ENCODE measurements at regions not wholly inside any gene's neighbourhood (a gene's known extent, or its start where the extent isn't known, plus 50 kb on each side); places are given as distances from the start of the nearest gene placed in this dataset.

DNA sequence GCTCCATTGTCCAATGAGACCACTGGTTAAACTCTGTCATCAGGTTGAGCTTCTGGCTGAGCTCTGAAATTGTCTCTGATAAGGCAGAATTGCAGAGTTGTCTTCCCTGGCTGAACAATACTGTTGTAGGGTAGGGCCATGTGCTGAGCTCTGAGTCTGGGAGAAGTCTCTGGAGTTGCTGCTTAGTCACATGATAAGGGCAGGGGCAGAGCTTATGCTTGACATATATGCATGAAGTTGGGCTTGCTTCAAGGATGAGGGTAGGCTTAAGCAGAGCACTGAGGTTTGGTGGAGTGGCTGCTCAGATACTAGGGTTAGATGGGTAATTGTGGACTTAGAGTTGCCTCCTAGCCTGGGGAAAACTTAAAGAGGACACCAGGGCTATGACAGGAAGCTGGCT is 946.3 kb upstream of the MIR17HG start:
- H3K27me3 ChIP-seq: no peaks in the 10 kb centered on the region
- H3K27ac ChIP-seq: no peak overlapping the region
- intact Hi-C loops (cut with DNase I): no loop called here
- TF ChIP-seq, protein P1, sequence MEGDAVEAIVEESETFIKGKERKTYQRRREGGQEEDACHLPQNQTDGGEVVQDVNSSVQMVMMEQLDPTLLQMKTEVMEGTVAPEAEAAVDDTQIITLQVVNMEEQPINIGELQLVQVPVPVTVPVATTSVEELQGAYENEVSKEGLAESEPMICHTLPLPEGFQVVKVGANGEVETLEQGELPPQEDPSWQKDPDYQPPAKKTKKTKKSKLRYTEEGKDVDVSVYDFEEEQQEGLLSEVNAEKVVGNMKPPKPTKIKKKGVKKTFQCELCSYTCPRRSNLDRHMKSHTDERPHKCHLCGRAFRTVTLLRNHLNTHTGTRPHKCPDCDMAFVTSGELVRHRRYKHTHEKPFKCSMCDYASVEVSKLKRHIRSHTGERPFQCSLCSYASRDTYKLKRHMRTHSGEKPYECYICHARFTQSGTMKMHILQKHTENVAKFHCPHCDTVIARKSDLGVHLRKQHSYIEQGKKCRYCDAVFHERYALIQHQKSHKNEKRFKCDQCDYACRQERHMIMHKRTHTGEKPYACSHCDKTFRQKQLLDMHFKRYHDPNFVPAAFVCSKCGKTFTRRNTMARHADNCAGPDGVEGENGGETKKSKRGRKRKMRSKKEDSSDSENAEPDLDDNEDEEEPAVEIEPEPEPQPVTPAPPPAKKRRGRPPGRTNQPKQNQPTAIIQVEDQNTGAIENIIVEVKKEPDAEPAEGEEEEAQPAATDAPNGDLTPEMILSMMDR (IDR thresholded peaks at IDR 0.05): no peak
- TF ChIP-seq POLR2A (IDR thresholded peaks at IDR 0.05): no peak
- DNase-seq: no peak
- no peaks in the 10 kb centered on the region for H3K36me3 ChIP-seq
- no peaks in the 10 kb centered on the region for H3K9me3 ChIP-seq
- no peak overlapping the region for H3K4me3 ChIP-seq (replicated peaks in 1 of 3)
- no peaks in the 10 kb centered on the region for H3K4me1 ChIP-seq

DNA sequence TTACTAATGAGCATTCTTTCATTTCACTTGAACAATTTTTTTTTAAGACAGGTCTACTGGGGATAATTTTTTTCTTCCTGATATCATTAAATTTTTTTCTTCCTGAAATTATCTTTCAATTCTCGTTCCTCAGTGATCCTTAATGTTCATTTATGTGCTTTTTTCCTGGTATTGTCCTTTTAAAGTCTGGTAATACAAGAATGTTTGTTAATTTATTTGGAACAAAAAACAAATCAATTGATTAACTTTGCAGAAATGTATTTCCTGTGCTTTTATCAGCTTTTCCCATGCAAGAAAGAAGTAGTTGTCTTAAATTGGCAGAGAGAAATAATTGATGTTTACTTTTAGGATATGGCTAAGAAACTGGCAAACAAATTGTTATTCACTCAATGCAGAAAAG is 945.4 kb upstream of the MIR17HG start:
- Histone ChIP-seq H3K36me3 (no peaks in the 10 kb centered on the region), H3K4me3 (replicated peaks in 1 of 3) (no peak overlapping the region), H3K9me3 (no peaks in the 10 kb centered on the region), H3K27ac (no peak overlapping the region), H3K27me3 (no peaks in the 10 kb centered on the region), H3K4me1 (no peaks in the 10 kb centered on the region)
- no peak for DNase-seq
- WGBS, 2 donors: 75 to 78% methylated on average over 1 of the region's 1 CpG
- no peak for TF ChIP-seq POLR2A (IDR thresholded peaks at IDR 0.05)
- TF ChIP-seq, protein P1 (IDR thresholded peaks at IDR 0.05): no peak
- intact Hi-C loops (cut with DNase I): no loop called here

DNA sequence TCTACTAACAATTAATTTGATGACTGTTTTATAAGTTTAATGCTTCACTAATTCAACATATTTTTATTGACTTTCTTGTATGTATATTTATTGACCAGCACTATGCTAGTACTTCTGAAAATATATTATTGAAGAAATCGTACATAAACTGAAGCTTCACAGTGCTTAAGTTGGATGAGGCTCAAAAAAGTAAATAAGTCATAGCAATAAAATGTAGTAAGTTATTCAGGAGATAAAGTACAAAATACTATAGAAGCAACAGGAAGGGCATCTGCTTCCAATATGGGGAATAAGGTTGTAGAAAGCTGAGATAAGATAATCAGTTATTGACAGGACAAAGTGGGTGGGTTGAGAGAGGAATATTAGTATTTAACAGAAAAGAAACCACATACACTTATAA is 944.9 kb upstream of the MIR17HG start:
- WGBS, 2 donors: 77 to 88% methylated on average over 1 of the region's 1 CpG
- no peaks in the 10 kb centered on the region for H3K36me3 ChIP-seq
- no peak for DNase-seq
- no peaks in the 10 kb centered on the region for H3K4me1 ChIP-seq
- H3K27me3 ChIP-seq: no peaks in the 10 kb centered on the region
- no peaks in the 10 kb centered on the region for H3K9me3 ChIP-seq
- no peak overlapping the region for H3K4me3 ChIP-seq (replicated peaks in 1 of 3)
- no peak overlapping the region for H3K27ac ChIP-seq
- TF ChIP-seq, protein P1 (IDR thresholded peaks at IDR 0.05): no peak
- TF ChIP-seq POLR2A (IDR thresholded peaks at IDR 0.05): no peak
- intact Hi-C loops (cut with DNase I): no loop called here

DNA sequence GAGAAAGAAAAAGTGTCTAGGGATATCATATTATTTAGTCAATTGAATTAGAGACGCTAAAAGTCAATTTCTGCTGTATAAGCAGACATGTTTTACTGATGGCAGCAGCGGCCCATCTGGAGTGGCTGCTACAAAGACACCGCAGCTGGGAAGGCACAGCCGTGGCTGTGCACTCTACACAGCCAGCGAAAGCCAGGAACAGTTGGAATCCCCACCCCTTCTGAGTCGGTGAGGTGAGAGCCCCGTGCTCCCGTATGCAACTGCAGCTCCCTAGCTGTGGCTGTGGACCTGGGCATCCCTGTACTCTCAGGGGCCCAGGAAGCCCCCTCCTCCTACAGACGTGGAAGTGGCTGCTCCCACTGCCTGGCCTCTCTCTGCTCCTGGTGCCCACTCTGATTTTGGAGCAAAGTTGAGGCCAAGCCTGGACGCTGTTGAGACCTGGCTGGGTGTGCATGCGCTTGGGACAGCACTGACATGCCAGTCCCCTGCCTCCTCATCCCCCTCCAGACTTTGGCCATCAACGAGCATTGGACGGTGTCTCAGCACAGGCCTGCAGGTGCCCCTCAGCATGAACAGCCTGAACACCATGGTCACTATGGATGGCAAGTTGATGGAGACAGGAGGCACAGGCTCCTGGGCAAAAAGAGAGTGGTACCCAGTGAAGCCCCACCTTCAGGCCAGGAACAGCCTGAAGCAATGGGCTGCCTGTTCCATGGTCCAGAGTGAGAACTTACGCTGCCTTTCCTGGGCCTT is 944.0 kb upstream of the MIR17HG start:
- DNase-seq: no peak

DNA sequence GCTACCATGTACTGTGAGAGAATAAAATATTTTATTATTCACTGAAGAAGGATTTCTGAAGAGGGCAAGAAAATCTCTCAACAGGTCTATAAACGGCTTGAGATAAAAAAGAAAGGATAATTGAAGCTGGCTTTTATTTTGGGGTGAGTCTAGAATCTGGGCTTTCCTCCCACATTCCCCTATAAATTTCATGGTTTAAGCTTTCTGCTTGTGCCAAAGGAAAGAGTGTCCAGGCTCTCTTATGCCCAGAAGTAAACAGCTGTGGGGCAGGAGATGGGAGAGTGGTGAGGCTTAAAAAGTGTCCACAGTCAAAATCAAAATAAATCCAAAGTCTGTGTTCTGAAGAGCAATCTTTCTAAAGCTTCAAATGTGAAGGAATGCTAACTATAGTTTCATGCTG is 942.2 kb upstream of the MIR17HG start:
- 59 to 74% methylated on average over 1 of the region's 1 CpG for WGBS, 2 donors
- no peak for DNase-seq
- Histone ChIP-seq H3K9me3 (no peaks in the 10 kb centered on the region), H3K4me1 (no peaks in the 10 kb centered on the region), H3K27me3 (no peaks in the 10 kb centered on the region), H3K4me3 (replicated peaks in 1 of 3) (no peak overlapping the region), H3K36me3 (no peaks in the 10 kb centered on the region), H3K27ac (no peak overlapping the region)
- intact Hi-C loops (cut with DNase I): no loop called here
- no peak for TF ChIP-seq POLR2A (IDR thresholded peaks at IDR 0.05)
- TF ChIP-seq, protein P1 (IDR thresholded peaks at IDR 0.05): no peak

More for the DNA sequence above, 944.0 kb upstream of the MIR17HG start:
- Histone ChIP-seq H3K9me3 (no peaks in the 10 kb centered on the region), H3K4me3 (replicated peaks in 1 of 3) (no peak overlapping the region), H3K27ac (no peak overlapping the region), H3K36me3 (no peaks in the 10 kb centered on the region), H3K27me3 (no peaks in the 10 kb centered on the region), H3K4me1 (no peaks in the 10 kb centered on the region)
- intact Hi-C loops (cut with DNase I): no loop called here
- 95% methylated on average over 14 of the region's 14 CpGs for WGBS, 2 donors
- TF ChIP-seq, protein P1 (IDR thresholded peaks at IDR 0.05): no peak

All from thyroid gland (tissue), 4 donors.